OCI-LY7 (cell line): ENCODE measurements at regions not wholly inside any gene's neighbourhood (a gene's known extent, or its start where the extent isn't known, plus 50 kb on each side); places are given as distances from the start of the nearest gene placed in this dataset.

Experiments used
- BruUV-seq: library from RNA; stranded (reverse); fragments of 400-500 nt; replicated peaks from 2 replicates; lab custom pipeline; 2021; lab: Mats Ljungman, UMichigan
- CTCF ChIA-PET: fragments of 300-600 bp; sonication (Branson Sonifier 250); formaldehyde crosslinking; loops from one replicate; lab custom pipeline; 2022; ENCODE audit warnings: antibody characterized with exemption; ENCODE audit not compliant: unreplicated experiment; lab: Charles Lee
- POLR2A ChIA-PET: fragments of 300-600 bp; sonication (Branson Sonifier 250); formaldehyde crosslinking; loops from one replicate; lab custom pipeline; 2022; ENCODE audit warnings: antibody characterized with exemption; lab: Charles Lee
- DNase-seq: peaks from one replicate; pipeline ENCODE4 v3.0.0-alpha.2; 2015; ENCODE audit warnings: low spot score
- H2AFZ ChIP-seq: fragments of 200-600 bp; sonication (generic), shearing (Covaris generic); 2 replicates; pipeline ENCODE4 v1.6.1; 2014; ENCODE audit warnings: mild to moderate bottlenecking, antibody characterized with exemption, low read length, moderate library complexity
- H3K27ac ChIP-seq: fragments of 200-600 bp; sonication (generic); 2 replicates; pipeline ENCODE4 v1.5.1; 2014; ENCODE audit warnings: mixed run types, low read depth, mild to moderate bottlenecking, moderate library complexity, low read length, inconsistent platforms; ENCODE audit not compliant: poor library complexity, severe bottlenecking
- H3K36me3 ChIP-seq: fragments of 200-600 bp; sonication (generic); 2 replicates; pipeline ENCODE4 v1.6.1; 2014; ENCODE audit warnings: mild to moderate bottlenecking, antibody characterized with exemption, low read length, moderate library complexity, mixed read lengths; ENCODE audit not compliant: insufficient read depth
- H3K4me1 ChIP-seq: fragments of 200-600 bp; sonication (generic); 2 replicates; pipeline ENCODE4 v1.5.1; 2014; ENCODE audit warnings: mild to moderate bottlenecking, low read length; ENCODE audit not compliant: insufficient read depth, poor library complexity, severe bottlenecking
- H3K4me2 ChIP-seq: fragments of 200-600 bp; sonication (generic); 2 replicates; pipeline ENCODE4 v1.6.1; 2014; ENCODE audit warnings: mild to moderate bottlenecking, low read length
- H3K4me3 ChIP-seq: fragments of 200-600 bp; sonication (generic); 2 replicates; pipeline ENCODE4 v1.5.1; 2014; ENCODE audit warnings: mild to moderate bottlenecking, low read depth, low read length; ENCODE audit not compliant: poor library complexity, severe bottlenecking
- H3K79me2 ChIP-seq: fragments of 200-600 bp; sonication (generic); 2 replicates; pipeline ENCODE4 v1.6.1; 2016; ENCODE audit warnings: low read depth, mild to moderate bottlenecking, low read length, moderate library complexity, mixed read lengths; ENCODE audit not compliant: insufficient read depth
- H3K9me2 ChIP-seq: fragments of 200-600 bp; sonication (generic); 2 replicates; pipeline ENCODE4 v1.6.1; 2016; ENCODE audit warnings: mild to moderate bottlenecking, low read length, mixed read lengths; ENCODE audit not compliant: insufficient read depth
- H3K9me3 ChIP-seq: fragments of 200-600 bp; sonication (generic); 2 replicates; pipeline ENCODE4 v1.6.1; 2014; ENCODE audit warnings: mild to moderate bottlenecking, mixed run types, low read length, mixed read lengths
- H4K20me1 ChIP-seq: fragments of 200-600 bp; sonication (generic); 2 replicates; pipeline ENCODE4 v1.6.1; 2014; ENCODE audit warnings: mild to moderate bottlenecking, antibody characterized with exemption, low read length, moderate library complexity, mixed read lengths; ENCODE audit not compliant: insufficient read depth
- CTCF ChIP-seq: fragments of 200-600 bp; sonication (generic); conservative IDR thresholded peaks from 2 replicates; pipeline ENCODE4 v1.5.1; 2014; ENCODE audit warnings: mild to moderate bottlenecking, antibody characterized with exemption, low read length, moderate library complexity, mixed read lengths
- EZH2phosphoT487 ChIP-seq: fragments of 200-600 bp; sonication (generic); IDR thresholded peaks from 2 replicates; pipeline ENCODE4 v1.6.1; 2018; ENCODE audit warnings: low read depth, borderline replicate concordance, mild to moderate bottlenecking, mixed run types, antibody characterized with exemption, low read length, moderate library complexity, mixed read lengths
- intact Hi-C: fragments of 100-400 bp; cut with micrococcal nuclease; formaldehyde crosslinking; loops from one replicate; pipeline ENCODE4 v1.10.0; 2022; ENCODE audit not compliant: unreplicated experiment

GRCh38 chr4:181502611-181503010 lies 740.6 kb upstream of the TENM3 start:
- H3K79me2 ChIP-seq, result no peaks in the 10 kb centered on the region
- no TSS peak for BruUV-seq

GRCh38 chr4:181503687-181504390 lies 739.4 kb upstream of the TENM3 start:
- no peaks in the 10 kb centered on the region for H3K36me3 ChIP-seq
- no peaks in the 10 kb centered on the region for H3K9me2 ChIP-seq
- ChIA-PET CTCF (no interaction called here), POLR2A (no interaction called here)
- no peak overlapping the region for H3K4me2 ChIP-seq
- no peaks in the 10 kb centered on the region for H3K79me2 ChIP-seq
- TF ChIP-seq CTCF (no peak), EZH2phosphoT487 (no peak)
- intact Hi-C loops, result no loop called here
- no peak overlapping the region for H3K4me3 ChIP-seq
- no TSS peak for BruUV-seq
- H3K4me1 ChIP-seq, result no peaks in the 10 kb centered on the region
- no peak for DNase-seq
- no peaks in the 10 kb centered on the region for H4K20me1 ChIP-seq
- H3K27ac ChIP-seq, result no peak overlapping the region
- no peak overlapping the region for H2AFZ ChIP-seq
- no peaks in the 10 kb centered on the region for H3K9me3 ChIP-seq

More at GRCh38 chr4:181502611-181503010, 740.6 kb upstream of the TENM3 start:
- POLR2A ChIA-PET, result interaction anchor here (1.0 kb wide), 1 partner anchor 11 kb away, joined by 3 read pairs; no protein-coding TSS in a partner anchor
- H4K20me1 ChIP-seq, result no peaks in the 10 kb centered on the region
- no peak overlapping the region for H3K4me3 ChIP-seq
- H3K36me3 ChIP-seq, result no peaks in the 10 kb centered on the region
- H3K4me1 ChIP-seq, result no peaks in the 10 kb centered on the region
- DNase-seq, result no peak
- H3K4me2 ChIP-seq, result no peak overlapping the region
- H3K9me2 ChIP-seq, result no peaks in the 10 kb centered on the region
- no peak overlapping the region for H2AFZ ChIP-seq
- CTCF ChIA-PET, result no interaction called here
- H3K9me3 ChIP-seq, result no peaks in the 10 kb centered on the region
- intact Hi-C loops, result no loop called here
- no peak for TF ChIP-seq EZH2phosphoT487
- H3K27ac ChIP-seq, result no peak overlapping the region

- intact Hi-C loops, result no loop called here
- no peak for TF ChIP-seq EZH2phosphoT487
- TF ChIP-seq CTCF, result no peak
- Histone ChIP-seq H3K4me3 (no peak overlapping the region), H2AFZ (no peak overlapping the region), H3K4me1 (no peaks in the 10 kb centered on the region), H3K36me3 (no peaks in the 10 kb centered on the region), H3K4me2 (no peak overlapping the region), H4K20me1 (no peaks in the 10 kb centered on the region), H3K79me2 (no peaks in the 10 kb centered on the region), H3K9me3 (no peaks in the 10 kb centered on the region), H3K27ac (no peak overlapping the region), H3K9me2 (no peaks in the 10 kb centered on the region)
- DNase-seq, result no peak
- BruUV-seq, result no TSS peak
- ChIA-PET CTCF (no interaction called here), POLR2A (no interaction called here)
These were observed 738.3 kb upstream of the TENM3 start for GRCh38 chr4:181504924-181505323.
